COR-L47 (cell line): ENCODE measurements at regions not wholly inside any gene's neighbourhood (a gene's known extent, or its start where the extent isn't known, plus 50 kb on each side); places are given as distances from the start of the nearest gene placed in this dataset.
A peak's percentile ranks its signal among the peaks of the same experiment; 100 is the strongest.

Experiments
- DNase-seq: peaks from one replicate; lab custom pipeline; 2025; lab: John Stamatoyannopoulos, UW

- no peak for DNase-seq
Observed at GRCh38 chr2:147122944-147123343, 721.9 kb upstream of the ACVR2A start.

GRCh38 chr2:147110962-147111361 lies 733.9 kb upstream of the ACVR2A start:
- DNase-seq, result no peak

GRCh38 chr2:147110317-147110716 lies 734.5 kb upstream of the ACVR2A start:
- no peak for DNase-seq

- DNase-seq, result no peak
Observed at GRCh38 chr2:147109291-147109690, 735.5 kb upstream of the ACVR2A start.

GRCh38 chr2:147108548-147108947 lies 736.3 kb upstream of the ACVR2A start:
- no peak for DNase-seq

GRCh38 chr2:147101941-147102790 lies 742.7 kb upstream of the ACVR2A start:
- no peak for DNase-seq

GRCh38 chr2:147100406-147101035 lies 744.3 kb upstream of the ACVR2A start:
- DNase-seq, result no peak

- DNase-seq, result no peak
Observed at GRCh38 chr2:147099845-147100244, 745.0 kb upstream of the ACVR2A start.

GRCh38 chr2:147098940-147099339 lies 745.9 kb upstream of the ACVR2A start:
- DNase-seq, result no peak

- DNase-seq, result no peak
Observed at GRCh38 chr2:147097747-147098146, 747.1 kb upstream of the ACVR2A start.

- no peak for DNase-seq
Observed at GRCh38 chr2:147096671-147097070, 748.2 kb upstream of the ACVR2A start.

GRCh38 chr2:147095376-147095775 lies 749.5 kb upstream of the ACVR2A start:
- no peak for DNase-seq

- DNase-seq, result no peak
Observed at GRCh38 chr2:147094077-147094476, 750.8 kb upstream of the ACVR2A start.

GRCh38 chr2:147092266-147092665 lies 752.6 kb upstream of the ACVR2A start:
- DNase-seq, result no peak

- DNase-seq, result no peak
Observed at GRCh38 chr2:147091448-147091847, 753.4 kb upstream of the ACVR2A start.

GRCh38 chr2:147088871-147089270 lies 756.0 kb upstream of the ACVR2A start:
- no peak for DNase-seq

- no peak for DNase-seq
Observed at GRCh38 chr2:147086715-147087114, 758.1 kb upstream of the ACVR2A start.

GRCh38 chr2:147083664-147084063 lies 761.2 kb upstream of the ACVR2A start:
- no peak for DNase-seq

GRCh38 chr2:147082850-147083522 lies 761.8 kb upstream of the ACVR2A start:
- peak; percentile 35 for DNase-seq

GRCh38 chr2:147081831-147082230 lies 763.0 kb upstream of the ACVR2A start:
- DNase-seq, result no peak

GRCh38 chr2:147076634-147077033 lies 768.2 kb upstream of the ACVR2A start:
- no peak for DNase-seq

- DNase-seq, result no peak
Observed at GRCh38 chr2:147068071-147068470, 776.8 kb upstream of the ACVR2A start.

- DNase-seq, result no peak
Observed at GRCh38 chr2:147067136-147067535, 777.7 kb upstream of the ACVR2A start.
